ENCODE measurements at regions not wholly inside any gene's neighbourhood (a gene's known extent, or its start where the extent isn't known, plus 50 kb on each side); places are given as distances from the start of the nearest gene placed in this dataset.

- POLR2A ChIA-PET (ENCODE audit: unreplicated experiment), result no interaction called here
- H2AFZ ChIP-seq (ENCODE audit: low read length), result no peak overlapping the region
- no peak overlapping the region for H3K9ac ChIP-seq (ENCODE audit: low read length)
- no peak overlapping the region for H3K4me3 ChIP-seq (ENCODE audit: low read length)
- H3K9me2 ChIP-seq (replicated peaks; ENCODE audit: low read length), result no peaks in the 10 kb centered on the region
- no peaks in the 10 kb centered on the region for H3K4me1 ChIP-seq (ENCODE audit: insufficient read depth, low read length)
- DNase-seq (no peak), ATAC-seq (no peak)
- no peak overlapping the region for H3K27ac ChIP-seq (ENCODE audit: low read length)
- TF ChIP-seq CTCF (conservative IDR thresholded peaks at IDR 0.05; ENCODE audit: low read depth, low read length) (no peak), EZH2 (IDR thresholded peaks at IDR 0.05; ENCODE audit: low read length, unreplicated experiment) (no peak)
- H3K36me3 ChIP-seq (ENCODE audit: low read depth, low read length), result no peaks in the 10 kb centered on the region
- H3K79me2 ChIP-seq (ENCODE audit: low read length), result no peaks in the 10 kb centered on the region
- no peaks in the 10 kb centered on the region for H3K27me3 ChIP-seq (ENCODE audit: low read length)
- CTCF ChIA-PET, result no interaction called here
- no peak overlapping the region for H3K4me2 ChIP-seq (ENCODE audit: low read length)
- no peaks in the 10 kb centered on the region for H4K20me1 ChIP-seq (ENCODE audit: low read length)
- intact Hi-C loops (cut with micrococcal nuclease), result no loop called here
- no peaks in the 10 kb centered on the region for H3F3A ChIP-seq (ENCODE audit: low read length, unreplicated experiment)
- no peaks in the 10 kb centered on the region for H3K9me3 ChIP-seq (ENCODE audit: low read length)
- no TSS peak for BruUV-seq (replicated peaks)
Measured at GRCh38 chrX:42028109-42028508, 104.8 kb upstream of the CASK start.

GRCh38 chrX:42027367-42028000, 104.1 kb upstream of the CASK start:
- no peaks in the 10 kb centered on the region for H3K36me3 ChIP-seq (ENCODE audit: low read depth, low read length)
- intact Hi-C loops (cut with micrococcal nuclease), result no loop called here
- POLR2A ChIA-PET (ENCODE audit: unreplicated experiment), result no interaction called here
- DNase-seq (no peak), ATAC-seq (no peak)
- no peaks in the 10 kb centered on the region for H3K79me2 ChIP-seq (ENCODE audit: low read length)
- BruUV-seq (replicated peaks), result no TSS peak
- H3K27ac ChIP-seq (ENCODE audit: low read length), result no peak overlapping the region
- H3K9me3 ChIP-seq (ENCODE audit: low read length), result no peaks in the 10 kb centered on the region
- no peaks in the 10 kb centered on the region for H3F3A ChIP-seq (ENCODE audit: low read length, unreplicated experiment)
- no peaks in the 10 kb centered on the region for H4K20me1 ChIP-seq (ENCODE audit: low read length)
- H3K4me1 ChIP-seq (ENCODE audit: insufficient read depth, low read length), result no peaks in the 10 kb centered on the region
- H3K27me3 ChIP-seq (ENCODE audit: low read length), result no peaks in the 10 kb centered on the region
- no peak overlapping the region for H2AFZ ChIP-seq (ENCODE audit: low read length)
- H3K4me2 ChIP-seq (ENCODE audit: low read length), result no peak overlapping the region
- H3K4me3 ChIP-seq (ENCODE audit: low read length), result no peak overlapping the region
- H3K9ac ChIP-seq (ENCODE audit: low read length), result no peak overlapping the region
- CTCF ChIA-PET, result no interaction called here
- no peak for TF ChIP-seq EZH2 (IDR thresholded peaks at IDR 0.05; ENCODE audit: low read length, unreplicated experiment)
- no peak for TF ChIP-seq EZH2phosphoT487 (IDR thresholded peaks at IDR 0.05; ENCODE audit: borderline replicate concordance, low read length)
- TF ChIP-seq CTCF (conservative IDR thresholded peaks at IDR 0.05; ENCODE audit: low read depth, low read length), result no peak
- no peaks in the 10 kb centered on the region for H3K9me2 ChIP-seq (replicated peaks; ENCODE audit: low read length)

GRCh38 chrX:42025861-42026260, 102.5 kb upstream of the CASK start:
- H3F3A ChIP-seq (ENCODE audit: low read length, unreplicated experiment), result no peaks in the 10 kb centered on the region
- ATAC-seq (no peak), DNase-seq (peak; percentile 15)
- H3K4me3 ChIP-seq (ENCODE audit: low read length), result no peak overlapping the region
- no peaks in the 10 kb centered on the region for H3K4me1 ChIP-seq (ENCODE audit: insufficient read depth, low read length)
- no peaks in the 10 kb centered on the region for H3K79me2 ChIP-seq (ENCODE audit: low read length)
- no peaks in the 10 kb centered on the region for H3K9me3 ChIP-seq (ENCODE audit: low read length)
- H2AFZ ChIP-seq (ENCODE audit: low read length), result no peak overlapping the region
- intact Hi-C loops (cut with micrococcal nuclease), result no loop called here
- no peaks in the 10 kb centered on the region for H3K27me3 ChIP-seq (ENCODE audit: low read length)
- TF ChIP-seq EZH2phosphoT487 (IDR thresholded peaks at IDR 0.05; ENCODE audit: borderline replicate concordance, low read length), result no peak
- TF ChIP-seq CTCF (conservative IDR thresholded peaks at IDR 0.05; ENCODE audit: low read depth, low read length), result no peak
- no peak for TF ChIP-seq EZH2 (IDR thresholded peaks at IDR 0.05; ENCODE audit: low read length, unreplicated experiment)
- no peak overlapping the region for H3K27ac ChIP-seq (ENCODE audit: low read length)
- CTCF ChIA-PET, result no interaction called here
- no peaks in the 10 kb centered on the region for H3K36me3 ChIP-seq (ENCODE audit: low read depth, low read length)
- no TSS peak for BruUV-seq (replicated peaks)
- H4K20me1 ChIP-seq (ENCODE audit: low read length), result no peaks in the 10 kb centered on the region
- H3K9me2 ChIP-seq (replicated peaks; ENCODE audit: low read length), result no peaks in the 10 kb centered on the region
- H3K9ac ChIP-seq (ENCODE audit: low read length), result no peak overlapping the region
- POLR2A ChIA-PET (ENCODE audit: unreplicated experiment), result no interaction called here
- no peak overlapping the region for H3K4me2 ChIP-seq (ENCODE audit: low read length)

All from PC-3 (cell line).